ENCODE measurements at regions not wholly inside any gene's neighbourhood (a gene's known extent, or its start where the extent isn't known, plus 50 kb on each side); places are given as distances from the start of the nearest gene placed in this dataset.
A peak's percentile ranks its signal among the peaks of the same experiment; 100 is the strongest.

GRCh38 chr2:189249171-189249570, 69.6 kb upstream of the COL5A2 start:
- ATAC-seq, result no peak
- H3K9me3 ChIP-seq, result peaks cover 0 to 4% (median 0%) of the 10 kb centered on the region in 12 donors
- TF ChIP-seq CTCF (IDR thresholded peaks at IDR 0.05), result no peak
- TF ChIP-seq POLR2A (IDR thresholded peaks at IDR 0.05), result no peak
- peaks cover 0 to 9% (median 0%) of the 10 kb centered on the region in 12 donors for H3K4me1 ChIP-seq
- no peak overlapping the region for H3K27ac ChIP-seq
- DNase-seq, result no peak
- no peaks in the 10 kb centered on the region for H3K36me3 ChIP-seq
- intact Hi-C loops (cut with DNase I), result no loop called here
- H3K27me3 ChIP-seq, result no peaks in the 10 kb centered on the region
- H3K4me3 ChIP-seq, result no peak overlapping the region

- DNase-seq (no peak), ATAC-seq (no peak)
- no peak for TF ChIP-seq CTCF (IDR thresholded peaks at IDR 0.05)
- no peak for TF ChIP-seq POLR2A (IDR thresholded peaks at IDR 0.05)
- intact Hi-C loops (cut with DNase I), result no loop called here
- peaks cover 0 to 16% (median 0%) of the 10 kb centered on the region in 12 donors for H3K4me1 ChIP-seq
- no peak overlapping the region for H3K27ac ChIP-seq
- H3K9me3 ChIP-seq, result peaks cover 0 to 2% (median 0%) of the 10 kb centered on the region in 12 donors
- no peak overlapping the region for H3K4me3 ChIP-seq
- no peaks in the 10 kb centered on the region for H3K36me3 ChIP-seq
- H3K27me3 ChIP-seq, result no peaks in the 10 kb centered on the region
- 86 to 96% (median 93%) methylated on average over 5 of the region's 5 CpGs for WGBS, 4 donors
These were observed 70.3 kb upstream of the COL5A2 start for GRCh38 chr2:189249901-189250300.

- Histone ChIP-seq H3K36me3 (no peaks in the 10 kb centered on the region), H3K27me3 (no peaks in the 10 kb centered on the region), H3K27ac (no peak overlapping the region), H3K4me3 (no peak overlapping the region), H3K9me3 (no peaks in the 10 kb centered on the region), H3K4me1 (peaks cover 0 to 19% (median 0%) of the 10 kb centered on the region in 12 donors)
- TF ChIP-seq CTCF (IDR thresholded peaks at IDR 0.05), result no peak
- intact Hi-C loops (cut with DNase I), result no loop called here
- 67 to 75% (median 74%) methylated on average over 6 of the region's 6 CpGs for WGBS, 4 donors
- no peak for ATAC-seq
- no peak for DNase-seq
These were observed 73.6 kb upstream of the COL5A2 start for GRCh38 chr2:189252991-189253675.

- ATAC-seq, result no peak
- peak overlapping the region in 1 of 12 donors; percentile 41 for H3K27ac ChIP-seq
- no peaks in the 10 kb centered on the region for H3K36me3 ChIP-seq
These were observed 74.3 kb upstream of the COL5A2 start for GRCh38 chr2:189253836-189254235.

More at GRCh38 chr2:189253836-189254235, 74.3 kb upstream of the COL5A2 start:
- no peak for TF ChIP-seq POLR2A (IDR thresholded peaks at IDR 0.05)
- Histone ChIP-seq H3K27me3 (no peaks in the 10 kb centered on the region), H3K4me1 (peaks cover 0 to 21% (median 0%) of the 10 kb centered on the region in 12 donors), H3K4me3 (no peak overlapping the region), H3K9me3 (no peaks in the 10 kb centered on the region)
- DNase-seq, result no peak
- intact Hi-C loops (cut with DNase I), result no loop called here

Data from heart left ventricle (tissue), 16 donors.